HL-60 (cell line): ENCODE measurements at regions not wholly inside any gene's neighbourhood (a gene's known extent, or its start where the extent isn't known, plus 50 kb on each side); places are given as distances from the start of the nearest gene placed in this dataset.

Source experiments
- DNase-seq, 2 experiments: peaks; one replicate each; pipeline ENCODE4 v3.0.0-alpha.2; 2010 to 2020; ENCODE audit warnings: low read depth in 1 of 2, low spot score in 1 of 2
- H3K27ac ChIP-seq: fragments of 250-450 bp; sonication (Bioruptor Pico); replicated peaks from 2 replicates; pipeline ENCODE4 v1.5.1; 2020; ENCODE audit warnings: mild to moderate bottlenecking, moderate library complexity
- H3K27me3 ChIP-seq: fragments of 250-450 bp; sonication (Bioruptor Pico); 2 replicates; pipeline ENCODE4 v1.5.1; 2021; ENCODE audit warnings: mild to moderate bottlenecking, moderate library complexity; ENCODE audit not compliant: insufficient read depth, poor library complexity, severe bottlenecking
- H3K4me3 ChIP-seq: replicated peaks from 2 replicates; pipeline ENCODE4 v1.5.1; 2011; ENCODE audit warnings: mild to moderate bottlenecking, control low read depth, low read length; ENCODE audit not compliant: insufficient read depth
- GABPA ChIP-seq: IDR thresholded peaks from 2 replicates; pipeline ENCODE4 v1.6.1; 2012; ENCODE audit warnings: low read depth
- POLR2AphosphoS5 ChIP-seq: IDR thresholded peaks from 2 replicates; pipeline ENCODE4 v1.6.1; 2012; ENCODE audit warnings: low read depth
- REST ChIP-seq: IDR thresholded peaks from 2 replicates; pipeline ENCODE4 v1.6.1; 2012; ENCODE audit warnings: low read depth; ENCODE audit not compliant: insufficient replicate concordance
- SPI1 ChIP-seq: IDR thresholded peaks from 2 replicates; pipeline ENCODE4 v1.6.1; 2012; ENCODE audit warnings: low read depth, mild to moderate bottlenecking, borderline replicate concordance
- TF ChIP-seq, protein P1 (sequence below): IDR thresholded peaks from one replicate; pipeline ENCODE4 v1.5.1; 2011; ENCODE audit warnings: low read length, control low read depth, inconsistent platforms; ENCODE audit not compliant: insufficient read depth

DNA sequence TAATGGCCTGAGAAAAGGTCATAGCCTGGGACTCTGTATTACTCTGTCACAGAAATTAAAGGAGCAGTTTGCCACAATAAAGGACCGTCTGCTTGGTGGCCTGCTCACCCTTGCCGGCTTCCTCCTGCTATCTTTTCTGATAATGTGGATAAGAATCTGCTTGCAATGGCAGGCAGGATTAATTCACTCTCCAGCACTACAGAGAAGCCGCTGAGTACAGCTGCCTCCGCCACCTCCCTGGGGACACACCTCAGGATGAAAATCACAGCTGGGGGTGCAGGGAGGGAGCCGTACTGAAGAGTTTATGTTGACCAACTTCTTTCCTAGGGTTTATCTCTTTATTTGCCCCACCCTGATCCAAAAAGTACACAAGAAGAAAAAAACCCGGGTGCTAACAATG lies 245.9 kb upstream of the RPL38 start:
- Histone ChIP-seq H3K27me3 (peaks cover 7% of the 10 kb centered on the region), H3K4me3 (no peak overlapping the region), H3K27ac (no peak overlapping the region)
- TF ChIP-seq REST (no peak), GABPA (no peak), SPI1 (no peak), POLR2AphosphoS5 (no peak)
- TF ChIP-seq, protein P1, sequence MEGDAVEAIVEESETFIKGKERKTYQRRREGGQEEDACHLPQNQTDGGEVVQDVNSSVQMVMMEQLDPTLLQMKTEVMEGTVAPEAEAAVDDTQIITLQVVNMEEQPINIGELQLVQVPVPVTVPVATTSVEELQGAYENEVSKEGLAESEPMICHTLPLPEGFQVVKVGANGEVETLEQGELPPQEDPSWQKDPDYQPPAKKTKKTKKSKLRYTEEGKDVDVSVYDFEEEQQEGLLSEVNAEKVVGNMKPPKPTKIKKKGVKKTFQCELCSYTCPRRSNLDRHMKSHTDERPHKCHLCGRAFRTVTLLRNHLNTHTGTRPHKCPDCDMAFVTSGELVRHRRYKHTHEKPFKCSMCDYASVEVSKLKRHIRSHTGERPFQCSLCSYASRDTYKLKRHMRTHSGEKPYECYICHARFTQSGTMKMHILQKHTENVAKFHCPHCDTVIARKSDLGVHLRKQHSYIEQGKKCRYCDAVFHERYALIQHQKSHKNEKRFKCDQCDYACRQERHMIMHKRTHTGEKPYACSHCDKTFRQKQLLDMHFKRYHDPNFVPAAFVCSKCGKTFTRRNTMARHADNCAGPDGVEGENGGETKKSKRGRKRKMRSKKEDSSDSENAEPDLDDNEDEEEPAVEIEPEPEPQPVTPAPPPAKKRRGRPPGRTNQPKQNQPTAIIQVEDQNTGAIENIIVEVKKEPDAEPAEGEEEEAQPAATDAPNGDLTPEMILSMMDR = no peak
- no peak for DNase-seq

DNA sequence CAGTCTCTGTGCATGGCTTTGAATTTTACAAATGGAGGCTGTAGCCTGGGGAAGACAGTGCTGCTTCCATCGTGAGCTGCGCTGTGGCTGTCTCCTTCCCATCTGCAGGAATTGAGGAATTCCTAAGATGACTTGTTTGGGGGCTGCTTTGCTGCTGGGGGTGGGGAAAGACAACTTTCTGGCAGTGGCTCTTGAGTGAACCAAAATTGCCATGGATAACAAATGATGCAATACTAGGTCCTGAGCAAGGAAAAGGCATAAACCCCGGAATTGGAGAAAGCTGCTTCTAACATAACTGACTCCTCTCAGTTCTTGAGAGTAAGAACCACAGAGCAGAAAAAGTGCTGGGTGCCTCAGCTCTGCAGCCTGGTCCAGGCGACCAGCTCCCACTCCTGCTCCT lies 245.0 kb upstream of the RPL38 start:
- TF ChIP-seq GABPA (no peak), REST (no peak), POLR2AphosphoS5 (no peak), SPI1 (no peak)
- TF ChIP-seq, protein P1 = no peak
- H3K27ac ChIP-seq = no peak overlapping the region
- H3K27me3 ChIP-seq = peaks cover 2% of the 10 kb centered on the region
- DNase-seq = no peak
- no peak overlapping the region for H3K4me3 ChIP-seq

DNA sequence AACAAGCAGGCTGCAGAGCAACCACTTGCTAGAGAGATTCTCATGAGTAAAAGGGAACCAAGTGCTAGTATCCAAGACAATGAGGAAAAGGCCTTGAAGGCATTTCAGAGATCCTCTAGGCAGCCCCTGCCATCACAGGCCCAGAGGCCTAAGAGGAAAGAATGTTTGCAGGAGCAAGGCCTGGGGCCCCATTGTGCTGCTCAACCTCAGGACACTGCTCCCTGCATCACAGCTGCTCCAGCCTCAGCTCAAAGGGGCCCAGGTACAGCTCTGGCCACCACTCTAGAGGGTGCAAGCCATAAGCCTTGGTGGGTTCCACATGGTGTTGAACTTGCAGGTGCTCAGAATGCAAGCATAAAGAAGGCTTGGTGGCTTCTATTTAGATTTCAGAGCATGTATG lies 243.0 kb upstream of the RPL38 start:
- Histone ChIP-seq H3K27me3 (no peaks in the 10 kb centered on the region), H3K27ac (no peak overlapping the region), H3K4me3 (no peak overlapping the region)
- TF ChIP-seq SPI1 (no peak), REST (no peak), POLR2AphosphoS5 (no peak), GABPA (no peak)
- TF ChIP-seq, protein P1 = no peak
- DNase-seq = no peak
